HEK293 (cell line): ENCODE measurements at regions not wholly inside any gene's neighbourhood (a gene's known extent, or its start where the extent isn't known, plus 50 kb on each side); places are given as distances from the start of the nearest gene placed in this dataset.

Source experiments
- CTCF ChIA-PET: fragments of 350-600 bp; formaldehyde crosslinking; extraction: SDS; loops from one replicate; lab custom pipeline; 2021; ENCODE audit warnings: antibody characterized with exemption; lab: Yijun Ruan, JAX
- POLR2A ChIA-PET: fragments of 300-600 bp; formaldehyde crosslinking; extraction: SDS; loops from one replicate; lab custom pipeline; 2020; ENCODE audit warnings: antibody characterized with exemption, inconsistent platforms; lab: Yijun Ruan, JAX
- H3K27ac ChIP-seq: fragments of 200-500 bp; sonication (Bioruptor generic); 2 replicates; pipeline ENCODE4 v1.5.1; 2014; ENCODE audit warnings: low read depth, low read length, control low read depth, inconsistent platforms; ENCODE audit errors: extremely low read depth
- H3K36me3 ChIP-seq, 2 experiments: fragments of 200-500 bp in 1 of 2; sonication (Bioruptor generic) in 1 of 2; 1 replicate in 1 of 2; 2 replicates in 1 of 2; pipeline ENCODE4 v1.5.1; 2014 to 2017; ENCODE audit warnings: inconsistent platforms in 2 of 2, low read length in 2 of 2; ENCODE audit not compliant: control insufficient read depth in 2 of 2, insufficient read depth in 1 of 2
- H3K4me1 ChIP-seq: fragments of 200-500 bp; sonication (Bioruptor generic); 2 replicates; pipeline ENCODE4 v1.5.1; 2014; ENCODE audit warnings: mild to moderate bottlenecking, low read length, inconsistent platforms; ENCODE audit not compliant: control insufficient read depth, insufficient read depth
- H3K4me3 ChIP-seq: 2 replicates; pipeline ENCODE4 v1.5.1; 2011; ENCODE audit warnings: low read depth, mild to moderate bottlenecking, control low read depth, low read length, moderate library complexity
- H3K9me3 ChIP-seq: fragments of 200-500 bp; sonication (Bioruptor generic); 2 replicates; pipeline ENCODE4 v1.5.1; 2014; ENCODE audit warnings: low read depth, low read length, inconsistent platforms; ENCODE audit not compliant: control insufficient read depth, insufficient read depth
- BCL11B ChIP-seq: fragments of 450-650 bp; formaldehyde crosslinking; IDR thresholded peaks from 2 replicates; pipeline ENCODE4 v1.5.1; 2016; ENCODE audit warnings: low read depth, missing biosample characterization, missing genetic modification characterization
- GFI1B ChIP-seq: fragments of 450-650 bp; formaldehyde crosslinking; IDR thresholded peaks from 2 replicates; pipeline ENCODE4 v1.5.1; 2016; ENCODE audit warnings: missing biosample characterization, missing genetic modification characterization
- HOXC10 ChIP-seq: sonication (generic); formaldehyde crosslinking; IDR thresholded peaks from 2 replicates; pipeline ENCODE4 v1.8.1; 2023; ENCODE audit warnings: mild to moderate bottlenecking, missing genetic modification reagents
- IKZF3 ChIP-seq: fragments of 450-650 bp; IDR thresholded peaks from 2 replicates; pipeline ENCODE4 v1.5.0; 2018; ENCODE audit warnings: missing biosample characterization, mild to moderate bottlenecking, missing genetic modification characterization, moderate library complexity
- KLF9 ChIP-seq: fragments of 450-650 bp; formaldehyde crosslinking; IDR thresholded peaks from 2 replicates; pipeline ENCODE4 v1.5.1; 2016; ENCODE audit warnings: missing biosample characterization, missing genetic modification characterization, low read depth
- MEIS1 ChIP-seq: sonication (generic); formaldehyde crosslinking; IDR thresholded peaks from 2 replicates; pipeline ENCODE4 v1.8.1; 2022; ENCODE audit warnings: missing genetic modification reagents, mild to moderate bottlenecking, borderline replicate concordance
- YY1 ChIP-seq: fragments of 450-650 bp; formaldehyde crosslinking; IDR thresholded peaks from 2 replicates; pipeline ENCODE4 v1.5.1; 2018; ENCODE audit warnings: missing biosample characterization, missing genetic modification characterization
- ZBTB7A ChIP-seq: fragments of 450-650 bp; formaldehyde crosslinking; IDR thresholded peaks from 2 replicates; pipeline ENCODE4 v1.5.1; 2016; ENCODE audit warnings: low read depth, missing biosample characterization, missing genetic modification characterization
- ZEB2 ChIP-seq: fragments of 450-650 bp; formaldehyde crosslinking; IDR thresholded peaks from 2 replicates; pipeline ENCODE4 v1.5.1; 2016; ENCODE audit warnings: missing biosample characterization, missing genetic modification characterization
- ZNF10 ChIP-seq: fragments of 450-650 bp; formaldehyde crosslinking; IDR thresholded peaks from 2 replicates; pipeline ENCODE4 v1.5.1; 2017; ENCODE audit warnings: missing biosample characterization, missing genetic modification characterization
- ZNF133 ChIP-seq: fragments of 450-650 bp; formaldehyde crosslinking; IDR thresholded peaks from 2 replicates; pipeline ENCODE4 v1.5.1; 2016; ENCODE audit warnings: missing biosample characterization, missing genetic modification characterization
- ZNF148 ChIP-seq: fragments of 450-650 bp; formaldehyde crosslinking; IDR thresholded peaks from 2 replicates; pipeline ENCODE4 v1.5.0; 2017; ENCODE audit warnings: missing biosample characterization, missing genetic modification characterization, borderline replicate concordance
- ZNF174 ChIP-seq: fragments of 450-650 bp; formaldehyde crosslinking; IDR thresholded peaks from 2 replicates; pipeline ENCODE4 v1.5.0; 2017; ENCODE audit warnings: missing biosample characterization, mild to moderate bottlenecking, missing genetic modification characterization
- ZNF292 ChIP-seq: fragments of 450-650 bp; formaldehyde crosslinking; IDR thresholded peaks from 2 replicates; pipeline ENCODE4 v1.5.1; 2016; ENCODE audit warnings: low read depth, missing biosample characterization, missing genetic modification characterization, borderline replicate concordance
- ZNF626 ChIP-seq: fragments of 450-650 bp; sonication (Bioruptor Pico); formaldehyde crosslinking; IDR thresholded peaks from 2 replicates; pipeline ENCODE4 v1.5.1; 2018; ENCODE audit warnings: missing biosample characterization, missing genetic modification characterization, inconsistent platforms
- ZNF639 ChIP-seq: fragments of 450-650 bp; formaldehyde crosslinking; IDR thresholded peaks from 2 replicates; pipeline ENCODE4 v1.5.1; 2016; ENCODE audit warnings: missing biosample characterization, missing genetic modification characterization
- ZNF654 ChIP-seq: fragments of 450-650 bp; formaldehyde crosslinking; IDR thresholded peaks from 2 replicates; pipeline ENCODE4 v1.5.1; 2016; ENCODE audit warnings: low read depth, missing biosample characterization, missing genetic modification characterization
- ZNF768 ChIP-seq: fragments of 450-650 bp; formaldehyde crosslinking; IDR thresholded peaks from 2 replicates; pipeline ENCODE4 v1.5.1; 2018; ENCODE audit warnings: missing biosample characterization, mild to moderate bottlenecking, missing genetic modification characterization
- TF ChIP-seq, protein P1 (sequence below): fragments of 450-650 bp; formaldehyde crosslinking; IDR thresholded peaks from 2 replicates; pipeline ENCODE4 v1.5.1; 2016; ENCODE audit warnings: missing biosample characterization, missing genetic modification characterization, borderline replicate concordance
- TF ChIP-seq, protein P2 (sequence below): fragments of 450-650 bp; formaldehyde crosslinking; IDR thresholded peaks from 2 replicates; pipeline ENCODE4 v1.5.1; 2017; ENCODE audit warnings: missing biosample characterization, missing genetic modification characterization

- H3K27ac ChIP-seq, result no peak overlapping the region
- ChIA-PET POLR2A (no interaction called here), CTCF (interaction anchor here (1.1 kb wide), 1 partner anchor 202 kb away, joined by 3 read pairs; no protein-coding TSS in a partner anchor)
- no peaks in the 10 kb centered on the region for H3K9me3 ChIP-seq
- H3K36me3 ChIP-seq, result no peaks in the 10 kb centered on the region
- H3K4me1 ChIP-seq, result no peaks in the 10 kb centered on the region
- TF ChIP-seq ZBTB7A (tag by site-specific recombination) (no peak), MEIS1 (CRISPR knock-in tag) (no peak), IKZF3 (no peak), GFI1B (tag by site-specific recombination) (no peak), ZNF292 (tag by site-specific recombination) (no peak), ZNF626 (no peak), YY1 (no peak), ZNF768 (tag by site-specific recombination) (no peak), ZNF10 (no peak), ZNF654 (tag by site-specific recombination) (no peak), ZNF148 (tag by site-specific recombination) (no peak), BCL11B (tag by site-specific recombination) (no peak), ZNF174 (no peak), KLF9 (tag by site-specific recombination) (no peak), HOXC10 (CRISPR knock-in tag) (no peak), ZEB2 (tag by site-specific recombination) (no peak)
- TF ChIP-seq, protein P1, sequence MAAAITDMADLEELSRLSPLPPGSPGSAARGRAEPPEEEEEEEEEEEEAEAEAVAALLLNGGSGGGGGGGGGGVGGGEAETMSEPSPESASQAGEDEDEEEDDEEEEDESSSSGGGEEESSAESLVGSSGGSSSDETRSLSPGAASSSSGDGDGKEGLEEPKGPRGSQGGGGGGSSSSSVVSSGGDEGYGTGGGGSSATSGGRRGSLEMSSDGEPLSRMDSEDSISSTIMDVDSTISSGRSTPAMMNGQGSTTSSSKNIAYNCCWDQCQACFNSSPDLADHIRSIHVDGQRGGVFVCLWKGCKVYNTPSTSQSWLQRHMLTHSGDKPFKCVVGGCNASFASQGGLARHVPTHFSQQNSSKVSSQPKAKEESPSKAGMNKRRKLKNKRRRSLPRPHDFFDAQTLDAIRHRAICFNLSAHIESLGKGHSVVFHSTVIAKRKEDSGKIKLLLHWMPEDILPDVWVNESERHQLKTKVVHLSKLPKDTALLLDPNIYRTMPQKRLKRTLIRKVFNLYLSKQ, result no peak
- TF ChIP-seq, protein P2, sequence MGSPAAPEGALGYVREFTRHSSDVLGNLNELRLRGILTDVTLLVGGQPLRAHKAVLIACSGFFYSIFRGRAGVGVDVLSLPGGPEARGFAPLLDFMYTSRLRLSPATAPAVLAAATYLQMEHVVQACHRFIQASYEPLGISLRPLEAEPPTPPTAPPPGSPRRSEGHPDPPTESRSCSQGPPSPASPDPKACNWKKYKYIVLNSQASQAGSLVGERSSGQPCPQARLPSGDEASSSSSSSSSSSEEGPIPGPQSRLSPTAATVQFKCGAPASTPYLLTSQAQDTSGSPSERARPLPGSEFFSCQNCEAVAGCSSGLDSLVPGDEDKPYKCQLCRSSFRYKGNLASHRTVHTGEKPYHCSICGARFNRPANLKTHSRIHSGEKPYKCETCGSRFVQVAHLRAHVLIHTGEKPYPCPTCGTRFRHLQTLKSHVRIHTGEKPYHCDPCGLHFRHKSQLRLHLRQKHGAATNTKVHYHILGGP (tag by site-specific recombination), result no peak
- no peak overlapping the region for H3K4me3 ChIP-seq
These were observed 186.7 kb upstream of the NOCT start for GRCh38 chr4:138828926-138829325.

- no peak overlapping the region for H3K27ac ChIP-seq
- TF ChIP-seq ZNF639 (tag by site-specific recombination) (no peak), ZNF133 (tag by site-specific recombination) (no peak)
- TF ChIP-seq, all 188 proteins: peak for 0
- CTCF ChIA-PET, result interaction anchor here (0.9 kb wide), 1 partner anchor 111 kb away, joined by 3 read pairs; no protein-coding TSS in a partner anchor
- H3K4me3 ChIP-seq, result no peak overlapping the region
- no peaks in the 10 kb centered on the region for H3K4me1 ChIP-seq
- POLR2A ChIA-PET, result no interaction called here
- H3K9me3 ChIP-seq, result no peaks in the 10 kb centered on the region
- H3K36me3 ChIP-seq, result no peaks in the 10 kb centered on the region
These were observed 188.8 kb upstream of the NOCT start for GRCh38 chr4:138826754-138827153.
